ENCODE measurements at regions not wholly inside any gene's neighbourhood (a gene's known extent, or its start where the extent isn't known, plus 50 kb on each side); places are given as distances from the start of the nearest gene placed in this dataset.

GRCh38 chr15:69956417-69956816 is 141.3 kb downstream of the TLE3 start:
- TF ChIP-seq SMC3 (IDR thresholded peaks at IDR 0.05) (no peak), REST (IDR thresholded peaks at IDR 0.05) (no peak), CTCF (IDR thresholded peaks at IDR 0.05) (no peak), ELK1 (IDR thresholded peaks at IDR 0.05; ENCODE audit: low read depth, low read length) (no peak), JUN (IDR thresholded peaks at IDR 0.05) (no peak), POLR2AphosphoS2 (conservative IDR thresholded peaks at IDR 0.05; ENCODE audit: low read length) (no peak), POLR2A (IDR thresholded peaks at IDR 0.05; ENCODE audit: low read length) (no peak), FOSL2 (IDR thresholded peaks at IDR 0.05) (no peak), FOSL2 (CRISPR knock-in tag; IDR thresholded peaks at IDR 0.05) (no peak), PBX3 (IDR thresholded peaks at IDR 0.05) (no peak), CHD2 (IDR thresholded peaks at IDR 0.05; ENCODE audit: low read length, partially characterized antibody) (no peak)
